Neural progenitor cell (in vitro differentiated cells): ENCODE measurements at regions not wholly inside any gene's neighbourhood (a gene's known extent, or its start where the extent isn't known, plus 50 kb on each side); places are given as distances from the start of the nearest gene placed in this dataset.
"Not testable (repeated sequence)": the region's sequence is repeated elsewhere in the genome, so short reads cannot be mapped to it uniquely, and the experiment has no call there.

Experiments used
- DNase-seq: peaks from one replicate; pipeline ENCODE4 v3.0.0-alpha.2; 2016; ENCODE audit warnings: low spot score
- H2AFZ ChIP-seq: fragments of 200-600 bp; sonication (generic); replicated peaks from 2 replicates; pipeline ENCODE4 v1.6.1; 2016; ENCODE audit warnings: antibody characterized with exemption
- H3F3A ChIP-seq: fragments of 200-600 bp; sonication (generic); 2 replicates; pipeline ENCODE4 v1.6.1; 2016; ENCODE audit warnings: antibody characterized with exemption, low read depth
- H3K27ac ChIP-seq: fragments of 200-600 bp; sonication (generic); 2 replicates; pipeline ENCODE4 v1.5.1; 2016; ENCODE audit warnings: mild to moderate bottlenecking
- H3K27me3 ChIP-seq: fragments of 200-600 bp; sonication (generic); 2 replicates; pipeline ENCODE4 v1.6.1; 2016; ENCODE audit warnings: mild to moderate bottlenecking, moderate library complexity
- H3K36me3 ChIP-seq: fragments of 200-600 bp; sonication (generic); 2 replicates; pipeline ENCODE4 v1.5.1; 2016
- H3K4me1 ChIP-seq: fragments of 200-600 bp; sonication (generic); 2 replicates; pipeline ENCODE4 v1.6.1; 2016; ENCODE audit warnings: mixed run types
- H3K4me2 ChIP-seq: fragments of 200-600 bp; sonication (generic); 2 replicates; pipeline ENCODE4 v1.6.1; 2016
- H3K4me3 ChIP-seq: fragments of 200-600 bp; sonication (generic); 2 replicates; pipeline ENCODE4 v1.5.1; 2016
- H3K79me2 ChIP-seq: fragments of 200-600 bp; sonication (generic); 2 replicates; pipeline ENCODE4 v1.6.1; 2016; ENCODE audit warnings: low read depth
- H3K9ac ChIP-seq: fragments of 200-600 bp; sonication (generic); 2 replicates; pipeline ENCODE4 v1.6.1; 2016
- H3K9me3 ChIP-seq: fragments of 200-600 bp; sonication (generic); 2 replicates; pipeline ENCODE4 v1.5.1; 2016; ENCODE audit warnings: low read depth
- H4K20me1 ChIP-seq: fragments of 200-600 bp; sonication (generic); 2 replicates; pipeline ENCODE4 v1.6.1; 2016; ENCODE audit warnings: low read depth
- H3K27ac Mint-ChIP-seq: 3 replicates; pipeline ENCODE4 v1.8.0; 2021; ENCODE audit warnings: mixed read lengths
- H3K27me3 Mint-ChIP-seq: 2 replicates; pipeline ENCODE4 v1.8.0; 2022; ENCODE audit warnings: low read depth, mild to moderate bottlenecking, inconsistent platforms, moderate library complexity, mixed read lengths; ENCODE audit not compliant: insufficient read depth
- H3K36me3 Mint-ChIP-seq: 3 replicates; pipeline ENCODE4 v1.8.0; 2021; ENCODE audit warnings: mixed read lengths
- H3K4me1 Mint-ChIP-seq: 3 replicates; pipeline ENCODE4 v1.8.0; 2021; ENCODE audit warnings: mixed read lengths
- H3K4me3 Mint-ChIP-seq: 3 replicates; pipeline ENCODE4 v1.8.0; 2021; ENCODE audit warnings: mild to moderate bottlenecking, moderate library complexity, mixed read lengths
- H3K9me3 Mint-ChIP-seq: 3 replicates; pipeline ENCODE4 v1.8.0; 2020; ENCODE audit warnings: mixed read lengths
- CTCF ChIP-seq: fragments of 200-600 bp; sonication (generic); IDR thresholded peaks from 2 replicates; pipeline ENCODE4 v1.5.1; 2017; ENCODE audit warnings: antibody characterized with exemption, mild to moderate bottlenecking
- EZH2 ChIP-seq: fragments of 200-600 bp; sonication (generic); IDR thresholded peaks from 2 replicates; pipeline ENCODE4 v1.6.1; 2017; ENCODE audit warnings: antibody characterized with exemption, mild to moderate bottlenecking, moderate library complexity
- EZH2phosphoT487 ChIP-seq: fragments of 200-600 bp; sonication (generic); IDR thresholded peaks from 2 replicates; pipeline ENCODE4 v1.6.1; 2017; ENCODE audit warnings: antibody characterized with exemption

DNA sequence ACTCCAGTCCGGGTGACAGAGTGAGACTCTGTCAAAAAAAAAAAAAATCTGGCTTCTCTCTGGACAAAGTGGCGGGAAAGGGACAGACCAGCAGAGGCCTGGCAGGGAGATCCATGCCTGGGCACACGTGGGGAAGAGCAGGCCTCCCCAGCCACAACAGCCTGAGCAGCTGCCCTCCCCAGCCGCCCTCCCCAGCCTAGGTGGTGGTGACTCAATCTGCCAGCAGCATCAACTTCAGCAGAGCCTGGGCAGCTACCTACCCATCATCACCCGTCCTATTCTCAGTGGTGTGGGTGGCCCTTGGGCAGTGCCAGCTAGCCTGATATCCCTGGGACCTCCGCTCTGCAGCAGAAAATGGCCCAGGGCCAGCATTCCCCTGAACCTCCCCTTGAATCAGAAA lies 612.4 kb downstream of the FBXO15 start:
- no peaks in the 10 kb centered on the region for H3K27me3 ChIP-seq
- H3K9ac ChIP-seq: no peak overlapping the region
- no peak for TF ChIP-seq EZH2phosphoT487
- TF ChIP-seq EZH2: no peak
- no peak for TF ChIP-seq CTCF
- H2AFZ ChIP-seq: no peak overlapping the region
- Mint-ChIP-seq H3K9me3 (peaks cover under 1% of the 10 kb centered on the region), H3K4me1 (peaks cover under 1% of the 10 kb centered on the region), H3K27ac (no peak overlapping the region), H3K27me3 (peaks cover 3% of the 10 kb centered on the region), H3K36me3 (peaks cover under 1% of the 10 kb centered on the region), H3K4me3 (no peak overlapping the region)
- no peaks in the 10 kb centered on the region for H3K79me2 ChIP-seq
- no peaks in the 10 kb centered on the region for H3K36me3 ChIP-seq
- no peaks in the 10 kb centered on the region for H3K9me3 ChIP-seq
- no peaks in the 10 kb centered on the region for H3K4me1 ChIP-seq
- H3K4me2 ChIP-seq: no peak overlapping the region
- no peak overlapping the region for H3K27ac ChIP-seq
- H3K4me3 ChIP-seq: no peak overlapping the region
- no peaks in the 10 kb centered on the region for H4K20me1 ChIP-seq
- no peak for DNase-seq
- no peaks in the 10 kb centered on the region for H3F3A ChIP-seq

DNA sequence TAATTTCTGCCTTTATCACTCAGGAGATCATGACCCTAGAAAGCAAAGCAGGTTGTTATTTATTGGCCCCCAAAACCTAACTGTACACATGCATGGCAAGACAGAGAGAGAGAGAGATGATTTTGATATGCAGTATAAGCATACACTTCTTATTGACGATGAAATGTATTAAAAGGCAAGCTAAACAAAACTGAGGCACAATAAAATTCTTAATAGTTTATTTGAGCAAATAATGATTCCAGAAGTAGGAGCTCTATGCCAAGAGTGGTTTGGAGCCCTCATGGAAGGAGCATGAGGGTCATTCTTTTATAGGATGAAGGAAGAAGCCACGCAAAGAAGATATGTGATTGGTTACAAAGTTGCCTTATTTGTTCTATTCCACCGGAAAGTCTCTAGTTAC lies 616.0 kb downstream of the FBXO15 start:
- Mint-ChIP-seq H3K4me3 (no peak overlapping the region), H3K9me3 (peaks cover 5% of the 10 kb centered on the region), H3K27me3 (peaks cover 3% of the 10 kb centered on the region), H3K4me1 (peaks cover 6% of the 10 kb centered on the region), H3K36me3 (peaks cover 3% of the 10 kb centered on the region), H3K27ac (no peak overlapping the region)
- H2AFZ ChIP-seq: no peak overlapping the region
- H3K9me3 ChIP-seq: no peaks in the 10 kb centered on the region
- no peaks in the 10 kb centered on the region for H3K79me2 ChIP-seq
- no peak overlapping the region for H3K9ac ChIP-seq
- no peaks in the 10 kb centered on the region for H3F3A ChIP-seq
- no peaks in the 10 kb centered on the region for H3K36me3 ChIP-seq
- H4K20me1 ChIP-seq: no peaks in the 10 kb centered on the region
- DNase-seq: no peak
- TF ChIP-seq CTCF (no peak), EZH2 (no peak), EZH2phosphoT487 (no peak)
- H3K4me2 ChIP-seq: no peak overlapping the region
- no peak overlapping the region for H3K27ac ChIP-seq
- no peaks in the 10 kb centered on the region for H3K27me3 ChIP-seq
- H3K4me3 ChIP-seq: no peak overlapping the region
- no peaks in the 10 kb centered on the region for H3K4me1 ChIP-seq

GRCh38 chr18:73528066-73528465 lies 619.6 kb downstream of the FBXO15 start:
- no peaks in the 10 kb centered on the region for H3K27me3 ChIP-seq
- no peak for DNase-seq
- no peaks in the 10 kb centered on the region for H3K9me3 ChIP-seq
- no peaks in the 10 kb centered on the region for H3K36me3 ChIP-seq
- H4K20me1 ChIP-seq: no peaks in the 10 kb centered on the region
- no peaks in the 10 kb centered on the region for H3F3A ChIP-seq
- H3K36me3 Mint-ChIP-seq: peaks cover 3% of the 10 kb centered on the region
- no peaks in the 10 kb centered on the region for H3K79me2 ChIP-seq
- no peak overlapping the region for H3K4me2 ChIP-seq
- H3K4me1 ChIP-seq: no peaks in the 10 kb centered on the region
- no peak overlapping the region for H3K4me3 ChIP-seq
- TF ChIP-seq CTCF (no peak), EZH2 (no peak), EZH2phosphoT487 (no peak)
- H3K4me3 Mint-ChIP-seq: no peak overlapping the region
- H3K27me3 Mint-ChIP-seq: peaks cover 3% of the 10 kb centered on the region
- H3K4me1 Mint-ChIP-seq: peaks cover 6% of the 10 kb centered on the region
- H3K9me3 Mint-ChIP-seq: peaks cover 5% of the 10 kb centered on the region
- H2AFZ ChIP-seq: no peak overlapping the region
- H3K27ac Mint-ChIP-seq: no peak overlapping the region
- no peak overlapping the region for H3K9ac ChIP-seq
- H3K27ac ChIP-seq: no peak overlapping the region

GRCh38 chr18:73520229-73520628 lies 627.4 kb downstream of the FBXO15 start:
- Histone ChIP-seq H2AFZ (peak overlapping the region; percentile 76), H3K27me3 (no peaks in the 10 kb centered on the region), H3F3A (no peaks in the 10 kb centered on the region), H4K20me1 (no peaks in the 10 kb centered on the region), H3K27ac (no peak overlapping the region), H3K9ac (no peak overlapping the region), H3K4me3 (no peak overlapping the region), H3K36me3 (no peaks in the 10 kb centered on the region), H3K9me3 (no peaks in the 10 kb centered on the region), H3K79me2 (no peaks in the 10 kb centered on the region), H3K4me2 (no peak overlapping the region), H3K4me1 (no peaks in the 10 kb centered on the region)
- TF ChIP-seq EZH2 (no peak), EZH2phosphoT487 (no peak), CTCF (peak; percentile 69)
- Mint-ChIP-seq H3K36me3 (no peaks in the 10 kb centered on the region), H3K4me3 (no peak overlapping the region), H3K27me3 (no peaks in the 10 kb centered on the region), H3K9me3 (no peaks in the 10 kb centered on the region), H3K4me1 (no peaks in the 10 kb centered on the region), H3K27ac (no peak overlapping the region)
- DNase-seq: peak; percentile 64

DNA sequence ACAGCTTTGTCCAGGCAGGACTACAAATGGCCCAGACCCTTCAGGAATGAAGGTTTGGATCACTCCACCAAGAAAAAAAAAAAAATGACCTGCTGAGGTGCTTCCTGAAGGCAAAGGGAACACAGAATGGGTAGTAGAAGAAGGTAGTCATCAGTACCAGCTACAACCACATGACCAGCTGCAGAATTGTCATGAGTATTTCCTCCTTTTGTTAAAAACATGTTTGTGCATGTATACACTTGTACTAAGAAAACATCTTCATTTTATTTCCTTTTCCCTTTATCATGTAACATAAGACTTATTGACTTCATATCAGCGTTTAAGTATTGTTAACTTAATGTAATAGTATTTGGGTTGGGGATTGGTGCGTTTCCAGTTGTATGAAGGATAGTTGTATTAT lies 631.6 kb downstream of the FBXO15 start:
- not testable (repeated sequence) for H3K4me3 ChIP-seq, H3K4me1 ChIP-seq, H3K4me3 Mint-ChIP-seq, H3F3A ChIP-seq, H3K9me3 Mint-ChIP-seq, H3K9ac ChIP-seq, H3K27me3 Mint-ChIP-seq, H3K79me2 ChIP-seq, H3K27ac ChIP-seq, H3K36me3 Mint-ChIP-seq, H4K20me1 ChIP-seq, H3K27me3 ChIP-seq, H2AFZ ChIP-seq, H3K36me3 ChIP-seq, H3K4me2 ChIP-seq, H3K27ac Mint-ChIP-seq, H3K4me1 Mint-ChIP-seq, DNase-seq, H3K9me3 ChIP-seq
